Fibroblast of villous mesenchyme (primary cell): ENCODE measurements at regions not wholly inside any gene's neighbourhood (a gene's known extent, or its start where the extent isn't known, plus 50 kb on each side); places are given as distances from the start of the nearest gene placed in this dataset.
A peak's percentile ranks its signal among the peaks of the same experiment; 100 is the strongest.

Source experiments
- DNase-seq: peaks from one replicate; pipeline ENCODE4 v3.0.0-alpha.2; 2010; ENCODE audit warnings: low read depth
- H3K4me3 ChIP-seq: 2 replicates; pipeline ENCODE4 v1.5.1; 2011; ENCODE audit warnings: low read depth, mild to moderate bottlenecking, low read length
- TF ChIP-seq, protein P1 (sequence below): IDR thresholded peaks from 2 replicates; pipeline ENCODE4 v1.5.1; 2012; ENCODE audit warnings: low read depth, mild to moderate bottlenecking, low read length; ENCODE audit not compliant: insufficient read depth

DNA sequence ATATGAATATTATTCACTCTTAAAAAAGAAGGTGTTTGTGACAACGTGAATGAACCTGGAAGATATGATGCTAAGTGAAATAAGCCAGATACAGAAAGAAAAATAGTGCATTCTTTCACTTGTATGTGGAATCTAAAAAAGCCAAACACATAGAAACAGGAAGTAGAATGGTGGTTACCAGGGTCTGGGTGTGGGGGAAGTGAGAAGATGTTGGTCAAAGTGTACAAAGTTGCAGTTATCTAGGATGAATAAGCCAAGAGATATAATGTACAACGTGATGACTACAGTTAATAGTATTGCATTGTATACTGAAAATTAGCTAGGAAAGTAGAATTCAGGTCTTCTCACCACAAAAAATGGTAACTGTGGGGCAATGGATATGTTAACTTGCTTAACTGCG lies 151.1 kb upstream of the HCRTR2 start:
- H3K4me3 ChIP-seq = no peak overlapping the region
- DNase-seq = no peak
- TF ChIP-seq, protein P1, sequence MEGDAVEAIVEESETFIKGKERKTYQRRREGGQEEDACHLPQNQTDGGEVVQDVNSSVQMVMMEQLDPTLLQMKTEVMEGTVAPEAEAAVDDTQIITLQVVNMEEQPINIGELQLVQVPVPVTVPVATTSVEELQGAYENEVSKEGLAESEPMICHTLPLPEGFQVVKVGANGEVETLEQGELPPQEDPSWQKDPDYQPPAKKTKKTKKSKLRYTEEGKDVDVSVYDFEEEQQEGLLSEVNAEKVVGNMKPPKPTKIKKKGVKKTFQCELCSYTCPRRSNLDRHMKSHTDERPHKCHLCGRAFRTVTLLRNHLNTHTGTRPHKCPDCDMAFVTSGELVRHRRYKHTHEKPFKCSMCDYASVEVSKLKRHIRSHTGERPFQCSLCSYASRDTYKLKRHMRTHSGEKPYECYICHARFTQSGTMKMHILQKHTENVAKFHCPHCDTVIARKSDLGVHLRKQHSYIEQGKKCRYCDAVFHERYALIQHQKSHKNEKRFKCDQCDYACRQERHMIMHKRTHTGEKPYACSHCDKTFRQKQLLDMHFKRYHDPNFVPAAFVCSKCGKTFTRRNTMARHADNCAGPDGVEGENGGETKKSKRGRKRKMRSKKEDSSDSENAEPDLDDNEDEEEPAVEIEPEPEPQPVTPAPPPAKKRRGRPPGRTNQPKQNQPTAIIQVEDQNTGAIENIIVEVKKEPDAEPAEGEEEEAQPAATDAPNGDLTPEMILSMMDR = no peak

DNA sequence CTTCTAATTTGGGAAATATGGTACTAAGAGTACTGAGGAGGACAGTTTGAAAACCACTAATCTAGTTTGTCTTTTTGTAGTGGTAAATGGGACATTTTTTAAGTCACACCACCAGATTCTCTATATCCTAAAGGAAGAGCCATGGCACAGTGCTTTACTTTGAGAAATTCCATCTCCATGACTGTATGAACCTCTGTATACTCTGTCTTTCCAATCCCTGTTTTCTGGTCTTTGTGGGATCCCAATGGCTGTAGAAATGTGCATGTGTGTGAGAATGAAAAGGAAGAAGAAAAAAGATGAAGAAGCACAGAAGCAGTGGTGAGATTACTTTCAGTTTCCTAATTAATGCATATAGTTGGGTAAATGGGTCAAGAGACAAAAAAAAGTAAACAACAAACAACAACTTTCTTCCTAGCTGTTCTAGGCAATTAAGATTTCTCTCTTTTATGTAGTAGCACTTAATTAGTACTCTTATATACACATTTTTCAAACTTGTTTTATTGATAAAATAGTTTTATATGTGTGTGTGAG lies 141.2 kb upstream of the HCRTR2 start:
- TF ChIP-seq, protein P1 = no peak
- no peak overlapping the region for H3K4me3 ChIP-seq
- DNase-seq = peak; percentile 11

DNA sequence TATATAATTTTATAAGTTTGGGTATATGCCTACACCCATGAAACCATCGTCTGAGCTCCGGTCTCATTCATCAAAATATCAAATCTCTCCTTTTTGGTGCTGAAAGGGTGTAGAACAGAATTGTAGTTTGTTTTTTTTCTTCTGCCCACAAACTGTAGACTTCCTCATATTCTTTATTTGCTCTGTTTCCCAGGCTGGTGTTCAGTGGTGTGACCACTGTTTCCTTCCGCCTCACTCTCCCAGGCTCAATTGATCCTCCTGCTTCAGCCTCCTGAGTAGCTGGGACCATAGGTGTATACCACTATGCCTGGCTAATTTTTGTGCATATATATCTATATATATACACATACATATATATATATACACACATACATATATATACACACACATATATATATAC lies 139.6 kb upstream of the HCRTR2 start:
- TF ChIP-seq, protein P1 = no peak
- no peak for DNase-seq
- H3K4me3 ChIP-seq = no peak overlapping the region

DNA sequence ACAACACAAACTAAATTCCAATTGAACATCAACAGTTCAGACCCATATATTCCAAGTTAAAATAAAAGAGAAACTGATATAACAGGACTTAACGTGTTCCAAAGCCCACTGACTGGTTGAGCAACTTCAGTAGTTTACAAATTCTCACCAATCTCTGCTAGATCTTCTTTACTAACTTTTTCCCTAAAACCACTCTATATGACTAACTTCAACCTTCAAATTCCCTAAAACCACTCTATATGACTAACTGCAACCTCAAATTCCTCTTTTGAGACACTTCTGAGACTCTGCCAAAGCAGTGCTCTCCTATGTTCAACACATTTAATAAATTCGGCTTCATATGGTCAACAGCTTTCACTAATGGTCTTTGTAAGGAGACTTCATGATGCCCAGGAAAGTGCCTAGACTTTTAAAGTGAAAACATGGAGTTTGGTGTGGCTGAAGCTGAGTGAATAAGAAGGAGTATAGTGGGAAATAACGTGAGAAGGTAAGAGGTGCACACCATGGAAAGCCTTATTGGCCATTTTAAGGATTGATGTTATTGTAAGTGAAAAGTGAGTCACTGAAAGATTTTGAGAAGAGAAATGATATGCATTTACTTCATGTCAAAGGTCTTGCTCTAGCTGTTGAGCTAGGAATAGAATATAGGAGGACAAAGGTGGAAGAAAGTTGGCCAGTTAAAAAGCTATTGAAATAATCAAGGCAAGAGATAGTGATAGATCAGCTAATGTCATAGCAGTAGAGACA lies 134.0 kb upstream of the HCRTR2 start:
- no peak overlapping the region for H3K4me3 ChIP-seq
- TF ChIP-seq, protein P1 = no peak
- peak; percentile 75 for DNase-seq

DNA sequence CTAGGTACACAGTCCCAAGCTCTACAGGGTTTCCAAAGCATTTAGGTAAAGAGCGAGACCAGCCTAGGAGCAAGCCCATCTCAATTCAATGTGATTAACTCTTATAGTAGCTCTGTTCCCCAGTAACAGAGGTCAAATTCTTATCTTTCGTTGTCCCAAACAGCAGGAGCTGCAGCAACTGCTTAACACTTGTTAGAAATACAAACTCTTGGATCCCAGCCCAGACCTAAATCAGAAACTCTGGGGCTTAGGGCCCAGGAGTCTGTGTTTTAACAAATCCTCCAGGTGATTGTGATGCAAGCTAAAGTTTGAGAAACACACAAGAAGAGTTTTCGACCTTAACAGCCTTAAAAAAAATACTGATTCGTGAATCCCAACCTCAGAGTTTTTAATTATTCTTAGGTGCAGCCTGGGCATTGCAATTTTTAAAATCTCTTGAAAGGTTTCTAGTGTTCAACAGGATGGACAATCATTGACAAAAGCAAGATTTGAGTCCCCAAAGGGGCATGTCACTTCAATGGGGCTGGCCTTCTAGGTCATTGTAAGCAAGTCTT lies 127.4 kb upstream of the HCRTR2 start:
- TF ChIP-seq, protein P1 = no peak
- DNase-seq = peak; percentile 14
- no peak overlapping the region for H3K4me3 ChIP-seq

DNA sequence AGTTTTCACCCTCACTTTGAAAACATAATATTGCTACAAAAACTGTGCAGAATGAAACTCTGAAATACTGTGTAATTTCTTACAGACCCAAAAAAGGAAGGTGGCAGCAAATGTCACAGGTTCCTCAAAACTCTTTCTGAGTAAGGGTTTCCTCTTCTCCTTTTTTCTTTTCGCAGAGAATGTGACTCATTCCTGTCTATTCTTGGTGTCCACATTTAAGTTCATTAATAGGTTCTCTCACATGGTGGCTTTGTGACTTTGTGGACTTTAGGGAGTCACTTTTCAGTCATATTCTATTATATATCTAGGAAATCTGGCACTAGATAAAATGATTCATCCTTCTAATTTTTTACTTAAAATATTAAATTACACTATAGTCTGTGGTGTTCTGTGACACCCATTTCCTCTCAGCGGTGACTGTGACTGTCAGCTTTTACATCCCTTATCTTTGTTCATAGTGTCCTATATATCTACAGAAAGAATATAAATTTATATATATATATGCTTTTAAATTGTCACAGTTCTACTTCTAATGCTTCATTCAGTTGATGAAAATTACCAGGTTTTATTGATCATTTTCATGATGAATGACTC lies 126.8 kb upstream of the HCRTR2 start:
- TF ChIP-seq, protein P1 = no peak
- no peak for DNase-seq

More for the DNA sequence above, 126.8 kb upstream of the HCRTR2 start:
- no peak overlapping the region for H3K4me3 ChIP-seq
